ENCODE measurements at regions not wholly inside any gene's neighbourhood (a gene's known extent, or its start where the extent isn't known, plus 50 kb on each side); places are given as distances from the start of the nearest gene placed in this dataset.

DNA sequence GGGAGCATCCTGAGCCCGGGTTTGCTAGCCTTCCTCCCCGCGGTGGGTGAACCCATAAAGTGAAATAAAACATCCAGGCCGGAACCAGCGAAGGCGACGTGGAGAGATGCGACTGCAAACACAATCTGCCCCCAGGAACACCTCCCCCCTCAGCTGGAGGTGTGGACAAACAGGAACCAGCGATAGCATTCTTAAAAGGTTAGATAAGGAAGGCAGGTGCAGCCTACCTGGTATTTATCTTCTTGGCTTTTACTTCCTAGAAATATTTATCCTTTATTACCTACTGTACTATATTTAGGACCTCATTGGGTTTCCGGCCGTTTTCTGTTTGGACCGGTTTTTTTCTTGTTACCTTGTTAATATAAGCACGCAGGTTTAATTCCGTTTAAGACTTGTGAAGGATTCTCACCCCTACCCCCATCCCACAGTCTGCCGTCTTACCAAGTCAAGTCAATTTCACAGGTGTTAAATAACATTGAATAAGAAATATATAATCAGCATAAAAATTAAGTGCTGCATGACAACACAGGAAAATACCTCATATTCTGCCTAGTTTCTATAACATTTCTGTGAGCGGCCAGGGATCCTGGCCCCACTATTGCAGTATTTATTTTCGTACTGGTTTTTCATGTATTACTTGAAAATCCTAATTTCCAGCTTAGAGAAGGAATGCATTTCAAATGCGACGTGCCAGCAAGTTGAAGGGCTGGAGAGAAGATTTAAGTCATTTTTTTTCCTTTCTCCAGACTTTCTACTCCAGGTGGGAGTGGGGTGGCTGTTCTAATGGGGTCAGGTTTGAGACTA is 224.0 kb upstream of the ID2 start:
- Histone ChIP-seq H2BK20ac (ENCODE audit: low read depth, low read length, poor library complexity, severe bottlenecking) (no peak overlapping the region), H3K23ac (ENCODE audit: insufficient read length, low read depth, low read length) (no peak overlapping the region), H4K20me1 (ENCODE audit: control insufficient read depth, insufficient read depth, insufficient read length) (no peaks in the 10 kb centered on the region), H4K8ac (replicated peaks; ENCODE audit: insufficient read length, low read depth, low read length) (no peak overlapping the region), H3K18ac (ENCODE audit: insufficient read length, low read depth, low read length) (no peak overlapping the region), H4K91ac (ENCODE audit: insufficient read length, low read depth, low read length) (no peak overlapping the region), H3K56ac (ENCODE audit: insufficient read length, low read depth, low read length) (no peak overlapping the region), H3K79me1 (ENCODE audit: insufficient read depth, low read depth, low read length, poor library complexity, severe bottlenecking) (no peaks in the 10 kb centered on the region), H4K5ac (ENCODE audit: insufficient read length, low read depth, low read length) (no peak overlapping the region), H3K9ac (ENCODE audit: extremely low read depth, insufficient read length, low read length) (no peak overlapping the region), H2AFZ (ENCODE audit: low read length) (no peak overlapping the region), H2BK15ac (ENCODE audit: low read depth, low read length) (no peak overlapping the region), H2AK5ac (ENCODE audit: insufficient read length, low read length) (no peak overlapping the region), H2BK5ac (ENCODE audit: insufficient read length, low read length) (no peak overlapping the region), H3K23me2 (ENCODE audit: insufficient read length, low read depth, low read length, poor library complexity, severe bottlenecking) (no peaks in the 10 kb centered on the region), H3K79me2 (ENCODE audit: insufficient read depth, low read length) (no peaks in the 10 kb centered on the region), H3K9me3 (ENCODE audit: control insufficient read depth, low read depth, low read length) (no peaks in the 10 kb centered on the region), H3K27me3 (ENCODE audit: insufficient read depth, low read length) (no peaks in the 10 kb centered on the region), H2BK12ac (ENCODE audit: insufficient read length, low read depth, low read length) (no peak overlapping the region), H2BK120ac (ENCODE audit: low read depth, low read length, poor library complexity, severe bottlenecking) (no peak overlapping the region), H3T11ph (ENCODE audit: low read length) (no peak overlapping the region), H3K27ac (ENCODE audit: insufficient read length, low read depth, low read length) (no peak overlapping the region), H3K4me1 (ENCODE audit: insufficient read depth, low read length) (no peaks in the 10 kb centered on the region), H3K14ac (ENCODE audit: insufficient read depth, low read length) (no peak overlapping the region), H3K4ac (ENCODE audit: low read depth, low read length) (no peak overlapping the region), H3K4me2 (ENCODE audit: insufficient read depth, insufficient read length, low read length) (no peak overlapping the region)
- TF ChIP-seq, protein P1, sequence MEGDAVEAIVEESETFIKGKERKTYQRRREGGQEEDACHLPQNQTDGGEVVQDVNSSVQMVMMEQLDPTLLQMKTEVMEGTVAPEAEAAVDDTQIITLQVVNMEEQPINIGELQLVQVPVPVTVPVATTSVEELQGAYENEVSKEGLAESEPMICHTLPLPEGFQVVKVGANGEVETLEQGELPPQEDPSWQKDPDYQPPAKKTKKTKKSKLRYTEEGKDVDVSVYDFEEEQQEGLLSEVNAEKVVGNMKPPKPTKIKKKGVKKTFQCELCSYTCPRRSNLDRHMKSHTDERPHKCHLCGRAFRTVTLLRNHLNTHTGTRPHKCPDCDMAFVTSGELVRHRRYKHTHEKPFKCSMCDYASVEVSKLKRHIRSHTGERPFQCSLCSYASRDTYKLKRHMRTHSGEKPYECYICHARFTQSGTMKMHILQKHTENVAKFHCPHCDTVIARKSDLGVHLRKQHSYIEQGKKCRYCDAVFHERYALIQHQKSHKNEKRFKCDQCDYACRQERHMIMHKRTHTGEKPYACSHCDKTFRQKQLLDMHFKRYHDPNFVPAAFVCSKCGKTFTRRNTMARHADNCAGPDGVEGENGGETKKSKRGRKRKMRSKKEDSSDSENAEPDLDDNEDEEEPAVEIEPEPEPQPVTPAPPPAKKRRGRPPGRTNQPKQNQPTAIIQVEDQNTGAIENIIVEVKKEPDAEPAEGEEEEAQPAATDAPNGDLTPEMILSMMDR (conservative IDR thresholded peaks at IDR 0.05): no peak
- peaks cover under 1% of the 10 kb centered on the region; the same call in 1 of the 2 replicates for H3K27me3 Mint-ChIP-seq (ENCODE audit: low read depth)
- DNase-seq: no peak
- H3K36me3 Mint-ChIP-seq (ENCODE audit: insufficient read depth in 1 of 3, low read depth in 3 of 3): no peaks in the 10 kb centered on the region; a peak in 1 of 7 replicates
- peaks cover 7 to 11% of the 10 kb centered on the region in 2 experiments; a peak in 3 of 4 replicates for H3K4me1 Mint-ChIP-seq
- no peak overlapping the region for H3K27ac Mint-ChIP-seq
- H3K4me3 Mint-ChIP-seq: no peak overlapping the region
- no peaks in the 10 kb centered on the region for H3K9me3 Mint-ChIP-seq
- WGBS (ENCODE audit: extremely low coverage, insufficient read length, low lambda C conversion rate): no CpG with 5 or more reads among the region's 19 CpGs

Data from H9 (cell line).